ENCODE measurements at regions not wholly inside any gene's neighbourhood (a gene's known extent, or its start where the extent isn't known, plus 50 kb on each side); places are given as distances from the start of the nearest gene placed in this dataset.

- TF ChIP-seq POLR2AphosphoS5 (IDR thresholded peaks at IDR 0.05; ENCODE audit: low read depth, low read length) (no peak), SIN3A (IDR thresholded peaks at IDR 0.05; ENCODE audit: borderline replicate concordance, insufficient read depth, low read length) (no peak), FOXP2 (optimal IDR thresholded peaks at IDR 0.05; ENCODE audit: borderline replicate concordance, extremely low read depth, extremely low read length, insufficient read depth) (no peak)
Measured at GRCh38 chr9:81877047-81877446, 51.2 kb upstream of the SPATA31D4 start.
